Activated CD8-positive, alpha-beta T cell treated with anti-CD3 and anti-CD28 coated beads, Interleukin-2, amount 10 ng/mL, durations not matched to agents 7 days and 5 days (primary cell): ENCODE measurements at regions not wholly inside any gene's neighbourhood (a gene's known extent, or its start where the extent isn't known, plus 50 kb on each side); places are given as distances from the start of the nearest gene placed in this dataset.

Experiments
- ATAC-seq: fragments of 150-1000 bp; cut with Tn5 transposase; one replicate; pipeline ENCODE4 v1.10.0; 2021; ENCODE audit warnings: moderate library complexity
- CTCF ChIA-PET: fragments of 350-600 bp; sonication (Branson Sonifier 250); formaldehyde crosslinking; loops from one replicate; lab custom pipeline; 2021; ENCODE audit warnings: antibody characterized with exemption; lab: Charles Lee
- POLR2A ChIA-PET: fragments of 350-600 bp; sonication (Branson Sonifier 250); formaldehyde crosslinking; loops from one replicate; lab custom pipeline; 2021; ENCODE audit warnings: antibody characterized with exemption; lab: Charles Lee
- DNase-seq: peaks from one replicate; pipeline ENCODE4 v3.0.0-alpha.2; 2020
- H3K27ac Mint-ChIP-seq: one replicate; pipeline ENCODE4 v1.8.0; 2021; ENCODE audit warnings: mild to moderate bottlenecking, mixed read lengths
- H3K27me3 Mint-ChIP-seq: one replicate; pipeline ENCODE4 v1.8.0; 2021; ENCODE audit warnings: low read depth, mixed read lengths
- H3K36me3 Mint-ChIP-seq: one replicate; pipeline ENCODE4 v1.8.0; 2021; ENCODE audit warnings: low read depth, mixed read lengths
- H3K4me1 Mint-ChIP-seq: one replicate; pipeline ENCODE4 v1.8.0; 2021; ENCODE audit warnings: low read depth, mixed read lengths
- H3K4me3 Mint-ChIP-seq: one replicate; pipeline ENCODE4 v1.8.0; 2021; ENCODE audit warnings: mild to moderate bottlenecking, mixed read lengths
- H3K9me3 Mint-ChIP-seq: one replicate; pipeline ENCODE4 v1.8.0; 2022; ENCODE audit warnings: mixed read lengths; ENCODE audit not compliant: insufficient read depth

DNA sequence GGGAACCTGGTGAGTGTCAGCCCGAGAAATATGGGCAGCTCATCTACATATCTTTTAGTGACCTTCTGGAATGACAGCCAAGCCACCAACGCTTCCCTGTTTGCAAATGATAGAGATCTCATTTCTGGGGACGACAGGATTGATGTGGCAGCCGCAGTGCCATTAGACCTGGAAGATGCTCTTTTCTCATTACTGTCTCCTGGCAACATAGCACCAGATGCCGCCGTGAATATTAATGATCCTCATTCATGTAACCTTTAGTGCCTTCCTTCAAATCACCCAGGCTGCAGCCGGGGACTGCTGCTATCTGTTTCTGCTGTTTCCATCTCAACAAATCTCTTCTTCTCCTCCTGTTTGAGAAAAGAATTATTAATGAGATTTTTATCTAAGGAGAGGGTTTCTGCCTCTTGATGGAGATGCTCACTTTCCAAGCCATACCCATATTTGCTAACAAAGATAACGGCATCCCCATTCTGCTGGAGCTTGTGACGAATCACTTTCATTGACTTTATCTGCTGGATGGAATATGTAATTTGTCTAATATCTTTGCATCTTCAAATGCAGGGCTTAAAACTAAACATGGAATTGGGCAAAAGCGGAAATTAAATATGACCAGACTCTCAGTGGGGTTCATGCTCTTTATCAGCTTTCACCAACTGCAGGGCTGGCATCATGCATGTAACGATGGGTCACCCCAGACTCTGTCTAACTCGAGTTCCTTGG, 74.8 kb upstream of the KIF16B start:
- Mint-ChIP-seq H3K27me3 (peaks cover 8% of the 10 kb centered on the region), H3K9me3 (no peaks in the 10 kb centered on the region), H3K4me3 (no peak overlapping the region), H3K27ac (no peak overlapping the region), H3K4me1 (no peaks in the 10 kb centered on the region), H3K36me3 (no peaks in the 10 kb centered on the region)
- ChIA-PET CTCF (no interaction called here), POLR2A (no interaction called here)
- no peak for ATAC-seq
- no peak for DNase-seq

DNA sequence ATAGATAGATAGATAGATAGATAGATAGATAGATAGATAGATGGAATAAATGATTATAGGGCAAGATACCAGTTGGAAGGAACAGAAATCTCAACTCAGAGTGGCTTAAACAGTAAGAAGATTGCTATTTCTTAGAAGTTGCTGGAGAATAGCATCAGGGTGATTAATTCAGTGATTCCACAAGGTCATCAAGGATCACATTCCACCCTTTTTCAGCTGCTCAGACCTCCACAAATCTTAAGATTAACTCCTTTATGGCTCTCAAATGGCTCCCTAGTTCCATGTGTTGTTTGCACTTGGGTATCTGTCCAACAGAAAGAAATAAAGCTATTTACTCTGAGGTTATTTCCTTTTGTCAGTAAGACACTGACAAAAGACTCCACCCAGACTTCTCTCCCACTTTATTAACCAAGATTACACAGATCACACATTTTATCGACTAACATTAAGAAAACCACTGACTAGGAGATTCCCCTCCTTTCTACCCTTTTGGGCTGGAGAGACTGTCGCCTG, 68.3 kb upstream of the KIF16B start:
- Mint-ChIP-seq H3K27me3 (peaks cover 9% of the 10 kb centered on the region), H3K4me1 (no peaks in the 10 kb centered on the region), H3K9me3 (no peaks in the 10 kb centered on the region), H3K27ac (no peak overlapping the region), H3K36me3 (no peaks in the 10 kb centered on the region), H3K4me3 (no peak overlapping the region)
- ATAC-seq, result no peak
- ChIA-PET CTCF (no interaction called here), POLR2A (no interaction called here)
- no peak for DNase-seq

DNA sequence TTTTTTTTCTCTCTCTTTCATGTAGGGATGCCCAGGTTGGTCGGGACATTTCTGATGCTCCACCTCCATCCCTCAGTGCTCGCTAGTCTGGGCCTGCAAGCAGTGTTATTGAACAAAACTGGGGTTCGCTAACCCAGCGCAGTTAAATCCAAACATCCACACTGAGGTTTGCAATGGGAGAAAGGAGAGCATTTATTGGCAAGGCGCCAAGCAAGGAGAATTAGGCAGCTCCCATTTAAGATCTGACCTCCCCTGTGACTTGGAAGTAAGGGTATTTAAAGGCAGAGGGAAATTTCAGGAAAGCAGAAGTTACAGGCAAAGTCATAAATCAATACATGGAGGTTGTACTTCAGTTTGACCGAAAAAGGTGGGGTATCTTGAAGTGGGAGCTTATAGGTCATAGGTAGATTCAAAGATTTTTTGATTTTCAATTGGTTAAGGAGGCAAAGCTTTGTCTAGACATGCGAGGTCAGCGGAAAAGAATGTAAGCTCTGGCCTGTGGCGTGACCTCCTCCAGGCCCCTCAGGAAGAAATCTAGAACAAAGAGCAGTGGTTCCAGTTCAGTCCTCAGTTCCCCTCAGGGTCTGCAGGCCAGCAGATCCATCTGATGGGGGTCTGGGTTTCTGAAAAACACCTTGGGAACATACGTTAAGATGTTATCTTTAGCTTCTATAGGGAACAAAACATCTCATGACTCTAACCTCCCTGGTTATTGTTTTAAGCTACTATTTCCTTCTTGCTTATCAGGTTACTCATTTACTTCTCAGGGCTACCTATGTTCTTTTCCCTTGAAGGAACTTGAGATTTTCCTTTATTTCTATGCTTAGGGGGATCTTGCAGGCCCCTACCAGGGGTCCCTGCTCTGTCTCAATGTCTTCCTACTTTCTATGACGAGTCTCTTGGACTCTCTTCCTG, 66.0 kb upstream of the KIF16B start:
- H3K27ac Mint-ChIP-seq, result no peak overlapping the region
- H3K9me3 Mint-ChIP-seq, result no peaks in the 10 kb centered on the region
- no peaks in the 10 kb centered on the region for H3K4me1 Mint-ChIP-seq
- no peak for DNase-seq
- ChIA-PET CTCF (no interaction called here), POLR2A (no interaction called here)
- H3K27me3 Mint-ChIP-seq, result peaks cover 3% of the 10 kb centered on the region
- no peaks in the 10 kb centered on the region for H3K36me3 Mint-ChIP-seq
- no peak for ATAC-seq
- H3K4me3 Mint-ChIP-seq, result no peak overlapping the region

DNA sequence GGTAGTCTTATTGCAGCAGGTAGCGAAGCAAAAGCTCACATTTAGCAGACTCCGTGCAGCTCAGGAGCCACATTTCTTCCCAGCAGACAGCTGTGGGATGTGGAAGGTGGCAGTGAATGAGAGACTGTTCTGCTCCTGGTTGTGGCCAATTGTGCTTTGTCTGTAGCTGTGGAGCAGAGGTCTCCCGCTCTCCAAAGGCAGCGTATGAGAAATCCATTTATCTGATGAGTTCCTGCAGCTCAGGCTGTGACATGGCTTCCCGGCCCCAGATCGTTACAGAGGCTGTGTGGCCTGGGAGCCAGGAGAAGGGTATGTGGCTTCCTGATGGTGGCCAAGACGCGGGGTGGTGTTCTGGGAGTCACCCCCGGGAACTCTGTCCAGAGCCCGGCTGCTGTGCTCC, 64.5 kb upstream of the KIF16B start:
- CTCF ChIA-PET, result no interaction called here
- no peaks in the 10 kb centered on the region for H3K9me3 Mint-ChIP-seq
- no peaks in the 10 kb centered on the region for H3K4me1 Mint-ChIP-seq
- ATAC-seq, result no peak
- POLR2A ChIA-PET, result no interaction called here
- no peaks in the 10 kb centered on the region for H3K36me3 Mint-ChIP-seq
- H3K4me3 Mint-ChIP-seq, result no peak overlapping the region
- peaks cover 3% of the 10 kb centered on the region for H3K27me3 Mint-ChIP-seq
- no peak overlapping the region for H3K27ac Mint-ChIP-seq
- no peak for DNase-seq

DNA sequence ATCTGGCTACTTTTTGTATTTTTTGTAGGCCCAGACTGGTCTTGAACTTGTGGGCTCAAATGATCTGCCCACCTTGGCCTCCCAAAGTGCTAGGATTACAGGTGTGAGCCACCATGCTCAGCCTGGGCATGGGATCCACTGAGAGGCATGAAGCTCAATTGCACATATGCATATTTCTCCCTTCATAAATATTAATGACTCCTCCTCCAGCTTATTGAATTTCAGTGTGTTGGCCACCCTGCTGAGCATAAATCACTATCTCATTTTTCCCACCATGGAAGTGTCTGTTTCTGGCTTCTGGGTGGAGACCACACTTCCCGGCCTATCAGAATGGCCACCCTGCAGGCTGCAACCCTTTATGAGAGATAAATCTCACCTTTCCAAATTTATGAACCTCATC, 53.6 kb upstream of the KIF16B start:
- H3K9me3 Mint-ChIP-seq, result no peaks in the 10 kb centered on the region

DNA sequence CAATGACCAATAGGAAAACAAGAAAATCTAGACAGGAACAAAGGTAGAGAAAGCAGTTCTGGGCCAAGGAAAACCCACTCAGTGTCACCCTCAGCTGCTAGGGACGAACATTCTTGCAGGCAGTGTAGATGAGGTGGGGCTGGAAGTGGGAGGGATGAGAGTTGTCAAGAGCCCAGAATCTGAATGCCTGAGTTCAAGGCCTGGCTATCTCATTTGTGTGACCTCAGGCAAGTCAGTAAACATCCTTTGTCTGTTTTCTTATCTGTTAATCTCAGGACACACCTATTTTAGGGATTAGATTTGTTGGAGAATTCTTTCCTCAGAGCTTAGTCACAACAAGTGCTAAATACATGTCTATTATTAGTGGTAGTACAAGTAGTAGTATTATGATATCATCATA, 50.9 kb upstream of the KIF16B start:
- Mint-ChIP-seq H3K27me3 (no peaks in the 10 kb centered on the region), H3K4me3 (no peak overlapping the region), H3K4me1 (no peaks in the 10 kb centered on the region), H3K36me3 (no peaks in the 10 kb centered on the region), H3K9me3 (no peaks in the 10 kb centered on the region), H3K27ac (no peak overlapping the region)
- POLR2A ChIA-PET, result no interaction called here
- ATAC-seq, result no peak
- CTCF ChIA-PET, result no interaction called here
- no peak for DNase-seq

More for the DNA sequence above, 53.6 kb upstream of the KIF16B start:
- DNase-seq (no peak), ATAC-seq (no peak)
- Mint-ChIP-seq H3K4me3 (no peak overlapping the region), H3K27me3 (no peaks in the 10 kb centered on the region), H3K27ac (no peak overlapping the region), H3K36me3 (no peaks in the 10 kb centered on the region), H3K4me1 (no peaks in the 10 kb centered on the region)
- POLR2A ChIA-PET, result no interaction called here
- CTCF ChIA-PET, result no interaction called here
